IMR-90 (cell line): ENCODE measurements at regions not wholly inside any gene's neighbourhood (a gene's known extent, or its start where the extent isn't known, plus 50 kb on each side); places are given as distances from the start of the nearest gene placed in this dataset.

Experiments used
- ATAC-seq: fragments of 200-7000 bp; cut with Tn5 transposase; 2 replicates; pipeline ENCODE4 v1.9.1; 2020; ENCODE audit warnings: low read depth, mild to moderate bottlenecking, moderate library complexity
- BruUV-seq: library from RNA; stranded (reverse); fragments of 400-500 nt; replicated peaks from 2 replicates; lab custom pipeline; 2021; lab: Mats Ljungman, UMichigan
- CTCF ChIA-PET: fragments of 300-600 bp; formaldehyde crosslinking; extraction: SDS; loops from one replicate; lab custom pipeline; 2021; ENCODE audit warnings: antibody characterized with exemption; lab: Yijun Ruan, JAX
- POLR2A ChIA-PET: fragments of 300-600 bp; sonication (Branson Sonifier 250); formaldehyde crosslinking; loops from one replicate; lab custom pipeline; 2022; ENCODE audit warnings: antibody characterized with exemption; ENCODE audit not compliant: unreplicated experiment; lab: Charles Lee
- DNase-seq: peaks from one replicate; pipeline ENCODE4 v3.0.0; 2013
- H2AFZ ChIP-seq: replicated peaks from 2 replicates; pipeline ENCODE3; 2013; ENCODE audit warnings: low read length, mild to moderate bottlenecking; ENCODE audit not compliant: poor library complexity
- H2AK5ac ChIP-seq: 2 replicates; pipeline ENCODE4 v1.6.1; 2013; ENCODE audit warnings: low read depth, low read length, inconsistent platforms
- H2AK9ac ChIP-seq: replicated peaks from 2 replicates; pipeline ENCODE3; 2013; ENCODE audit warnings: mild to moderate bottlenecking, low read depth, low read length, moderate library complexity; ENCODE audit not compliant: poor library complexity
- H2BK120ac ChIP-seq: 2 replicates; pipeline ENCODE4 v1.6.1; 2013; ENCODE audit warnings: low read depth, low read length, inconsistent platforms
- H2BK15ac ChIP-seq: 3 replicates; pipeline ENCODE4 v1.6.1; 2013; ENCODE audit warnings: low read depth, low read length, inconsistent platforms
- H2BK20ac ChIP-seq: 2 replicates; pipeline ENCODE4 v1.6.1; 2013; ENCODE audit warnings: low read depth, mild to moderate bottlenecking, inconsistent platforms, low read length, moderate library complexity
- H2BK5ac ChIP-seq: 2 replicates; pipeline ENCODE4 v1.6.1; 2013; ENCODE audit warnings: mild to moderate bottlenecking, low read depth, low read length, inconsistent platforms; ENCODE audit not compliant: poor library complexity, severe bottlenecking
- H3K14ac ChIP-seq: replicated peaks from 2 replicates; pipeline ENCODE4 v1.6.1; 2013; ENCODE audit warnings: low read depth, low read length, inconsistent platforms
- H3K18ac ChIP-seq: 2 replicates; pipeline ENCODE4 v1.6.1; 2013; ENCODE audit warnings: low read depth, low read length, control low read depth
- H3K23ac ChIP-seq: 2 replicates; pipeline ENCODE4 v1.6.1; 2013; ENCODE audit warnings: low read depth, low read length, inconsistent platforms
- H3K27ac ChIP-seq: 2 replicates; pipeline ENCODE4 v1.5.1; 2013; ENCODE audit warnings: mild to moderate bottlenecking, control low read depth, low read length; ENCODE audit not compliant: insufficient read depth
- H3K27me3 ChIP-seq: 2 replicates; pipeline ENCODE4 v1.6.1; 2013; ENCODE audit warnings: low read length; ENCODE audit not compliant: control insufficient read depth, insufficient read depth
- H3K36me3 ChIP-seq: 2 replicates; pipeline ENCODE4 v1.6.1; 2013; ENCODE audit warnings: low read length, mixed read lengths; ENCODE audit not compliant: control insufficient read depth, insufficient read depth
- H3K4ac ChIP-seq: 2 replicates; pipeline ENCODE4 v1.6.1; 2013; ENCODE audit warnings: low read depth, low read length, inconsistent platforms
- H3K4me1 ChIP-seq: 2 replicates; pipeline ENCODE4 v1.6.1; 2013; ENCODE audit warnings: low read length, mixed read lengths; ENCODE audit not compliant: control insufficient read depth, insufficient read depth
- H3K4me2 ChIP-seq: 2 replicates; pipeline ENCODE4 v1.6.1; 2013; ENCODE audit warnings: low read depth, mild to moderate bottlenecking, control low read depth, low read length, moderate library complexity
- H3K4me3 ChIP-seq: 2 replicates; pipeline ENCODE4 v1.5.1; 2013; ENCODE audit warnings: low read depth, mild to moderate bottlenecking, control low read depth, low read length, moderate library complexity; ENCODE audit not compliant: insufficient read depth
- H3K56ac ChIP-seq: 2 replicates; pipeline ENCODE4 v1.6.1; 2013; ENCODE audit warnings: low read length, inconsistent platforms; ENCODE audit not compliant: insufficient read depth; ENCODE audit errors: extremely low read depth
- H3K79me1 ChIP-seq, 2 experiments: 2 replicates each; pipeline ENCODE4 v1.6.1; 2013; ENCODE audit warnings: low read length in 2 of 2, inconsistent platforms in 1 of 2, low read depth in 1 of 2
- H3K9ac ChIP-seq: 2 replicates; pipeline ENCODE4 v1.6.1; 2013; ENCODE audit warnings: low read depth, low read length, control low read depth
- H3K9me1 ChIP-seq: 2 replicates; pipeline ENCODE4 v1.6.1; 2013; ENCODE audit warnings: low read length, inconsistent platforms; ENCODE audit not compliant: insufficient read depth
- H3K9me3 ChIP-seq: 2 replicates; pipeline ENCODE4 v1.6.1; 2013; ENCODE audit warnings: low read length; ENCODE audit not compliant: control insufficient read depth, insufficient read depth
- H4K20me1 ChIP-seq: 2 replicates; pipeline ENCODE4 v1.6.1; 2013; ENCODE audit warnings: low read length, inconsistent platforms; ENCODE audit not compliant: insufficient read depth
- H4K5ac ChIP-seq: 2 replicates; pipeline ENCODE4 v1.6.1; 2013; ENCODE audit warnings: mild to moderate bottlenecking, low read depth, low read length, control low read depth
- H4K8ac ChIP-seq, 2 experiments: 2 replicates each; pipeline ENCODE4 v1.6.1; 2013; ENCODE audit warnings: low read depth in 2 of 2, low read length in 2 of 2, control low read depth in 1 of 2, inconsistent platforms in 1 of 2
- H4K91ac ChIP-seq: 2 replicates; pipeline ENCODE4 v1.6.1; 2013; ENCODE audit warnings: low read depth, low read length, inconsistent platforms; ENCODE audit not compliant: insufficient read depth
- BHLHE40 ChIP-seq: fragments of 150-350 bp; IDR thresholded peaks from 2 replicates; pipeline ENCODE4 v1.6.1; 2016; ENCODE audit warnings: mild to moderate bottlenecking, low read depth, low read length
- CEBPB ChIP-seq: IDR thresholded peaks from 2 replicates; pipeline ENCODE4 v1.6.1; 2012; ENCODE audit warnings: low read depth, low read length, improper control_type of control experiment
- CHD1 ChIP-seq: IDR thresholded peaks from 2 replicates; pipeline ENCODE4 v1.6.1; 2012; ENCODE audit warnings: low read depth, low read length, improper control_type of control experiment
- FOS ChIP-seq: fragments of 150-350 bp; IDR thresholded peaks from 2 replicates; pipeline ENCODE4 v1.6.1; 2016; ENCODE audit warnings: low read depth, low read length
- MAFK ChIP-seq: IDR thresholded peaks from 2 replicates; pipeline ENCODE4 v1.6.1; 2012; ENCODE audit warnings: low read depth, low read length, improper control_type of control experiment
- MAZ ChIP-seq: IDR thresholded peaks from 2 replicates; pipeline ENCODE4 v1.6.1; 2012; ENCODE audit warnings: low read depth, mild to moderate bottlenecking, low read length, improper control_type of control experiment, moderate library complexity, borderline replicate concordance
- NFE2L2 ChIP-seq: fragments of 150-350 bp; IDR thresholded peaks from 2 replicates; pipeline ENCODE4 v1.6.1; 2016; ENCODE audit warnings: low read depth, mild to moderate bottlenecking, low read length
- POLR2A ChIP-seq: IDR thresholded peaks from 2 replicates; pipeline ENCODE4 v1.6.1; 2012; ENCODE audit warnings: mild to moderate bottlenecking, low read depth, low read length
- RCOR1 ChIP-seq: IDR thresholded peaks from 2 replicates; pipeline ENCODE4 v1.6.1; 2012; ENCODE audit warnings: mild to moderate bottlenecking, low read length, improper control_type of control experiment; ENCODE audit not compliant: insufficient replicate concordance
- RFX5 ChIP-seq: IDR thresholded peaks from 2 replicates; pipeline ENCODE4 v1.8.0; 2012; ENCODE audit warnings: low read depth, mild to moderate bottlenecking, low read length, moderate library complexity
- SMC3 ChIP-seq: fragments of 150-350 bp; IDR thresholded peaks from 2 replicates; pipeline ENCODE4 v1.6.1; 2016; ENCODE audit warnings: low read depth, mild to moderate bottlenecking, antibody characterized with exemption, low read length, moderate library complexity
- dilution Hi-C: fragments of 300-500 bp; cut with HindIII; formaldehyde crosslinking; loops from one replicate; pipeline ENCODE4 v1.14.3; 2018; ENCODE audit warnings: low sequenced_read_pairs; ENCODE audit not compliant: unreplicated experiment
- in situ Hi-C: fragments of 300-500 bp; cut with MboI; formaldehyde crosslinking; loops from 3 replicates; pipeline ENCODE4 v1.14.3; 2019; ENCODE audit warnings: low sequenced_read_pairs, inconsistent platforms, mixed read lengths
- intact Hi-C: fragments of 100-400 bp; cut with micrococcal nuclease; formaldehyde crosslinking; loops from 2 replicates; pipeline ENCODE4 v1.10.0; 2022
- TF ChIP-seq, protein P1 (sequence below): fragments of 150-350 bp; IDR thresholded peaks from 2 replicates; pipeline ENCODE4 v1.6.1; 2017; ENCODE audit warnings: mild to moderate bottlenecking, antibody characterized with exemption, low read length, low read depth
- TF ChIP-seq, protein P2 (sequence below): conservative IDR thresholded peaks from 2 replicates; pipeline ENCODE4 v1.5.1; 2012; ENCODE audit warnings: mild to moderate bottlenecking, low read depth, low read length, improper control_type of control experiment

DNA sequence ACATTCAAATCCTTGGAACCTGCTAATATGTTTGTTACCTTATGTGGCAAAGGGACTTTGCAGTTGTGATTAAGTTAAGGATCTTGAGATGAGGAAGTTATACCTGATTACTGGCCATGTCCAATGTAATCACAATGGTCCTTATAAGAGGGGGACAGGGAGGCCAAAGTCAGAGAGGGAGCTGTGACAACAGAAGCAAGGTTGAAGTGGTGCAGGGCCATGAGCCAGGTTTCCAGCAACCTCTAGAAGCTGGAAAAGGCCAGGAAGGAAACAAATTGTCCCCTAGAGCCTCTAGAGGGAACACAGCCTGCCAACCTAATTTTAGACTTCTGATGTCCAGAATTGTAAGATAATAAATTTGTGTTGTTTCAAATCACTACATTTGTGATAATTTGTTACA is 334.7 kb upstream of the DACH1 start:
- in situ Hi-C loops (no loop called here), dilution Hi-C loops (no loop called here), intact Hi-C loops (no loop called here)
- Histone ChIP-seq H3K14ac (no peak overlapping the region), H2AK5ac (no peak overlapping the region), H4K5ac (no peak overlapping the region), H3K9me3 (0 out of 2 replicates have a peak, but pooled peaks cover 4% of the 10 kb centered on the region), H3K9ac (no peak overlapping the region), H2BK20ac (no peak overlapping the region), H3K79me1 (no peaks in the 10 kb centered on the region), H3K4me1 (no peaks in the 10 kb centered on the region), H4K20me1 (no peaks in the 10 kb centered on the region), H3K4ac (no peak overlapping the region), H3K56ac (no peak overlapping the region), H3K4me3 (no peak overlapping the region), H2AK9ac (no peak overlapping the region), H4K91ac (no peak overlapping the region), H4K8ac (no peak overlapping the region), H3K27me3 (no peaks in the 10 kb centered on the region), H2BK15ac (no peak overlapping the region), H2BK5ac (no peak overlapping the region), H3K9me1 (no peaks in the 10 kb centered on the region), H3K23ac (no peak overlapping the region), H3K18ac (no peak overlapping the region), H2AFZ (no peak overlapping the region), H2BK120ac (no peak overlapping the region), H3K4me2 (no peak overlapping the region), H3K36me3 (no peaks in the 10 kb centered on the region), H3K27ac (no peak overlapping the region)
- no peak for TF ChIP-seq CEBPB
- no peak for TF ChIP-seq SMC3
- TF ChIP-seq, protein P1, sequence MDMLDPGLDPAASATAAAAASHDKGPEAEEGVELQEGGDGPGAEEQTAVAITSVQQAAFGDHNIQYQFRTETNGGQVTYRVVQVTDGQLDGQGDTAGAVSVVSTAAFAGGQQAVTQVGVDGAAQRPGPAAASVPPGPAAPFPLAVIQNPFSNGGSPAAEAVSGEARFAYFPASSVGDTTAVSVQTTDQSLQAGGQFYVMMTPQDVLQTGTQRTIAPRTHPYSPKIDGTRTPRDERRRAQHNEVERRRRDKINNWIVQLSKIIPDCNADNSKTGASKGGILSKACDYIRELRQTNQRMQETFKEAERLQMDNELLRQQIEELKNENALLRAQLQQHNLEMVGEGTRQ: no peak
- TF ChIP-seq BHLHE40: no peak
- TF ChIP-seq, protein P2, sequence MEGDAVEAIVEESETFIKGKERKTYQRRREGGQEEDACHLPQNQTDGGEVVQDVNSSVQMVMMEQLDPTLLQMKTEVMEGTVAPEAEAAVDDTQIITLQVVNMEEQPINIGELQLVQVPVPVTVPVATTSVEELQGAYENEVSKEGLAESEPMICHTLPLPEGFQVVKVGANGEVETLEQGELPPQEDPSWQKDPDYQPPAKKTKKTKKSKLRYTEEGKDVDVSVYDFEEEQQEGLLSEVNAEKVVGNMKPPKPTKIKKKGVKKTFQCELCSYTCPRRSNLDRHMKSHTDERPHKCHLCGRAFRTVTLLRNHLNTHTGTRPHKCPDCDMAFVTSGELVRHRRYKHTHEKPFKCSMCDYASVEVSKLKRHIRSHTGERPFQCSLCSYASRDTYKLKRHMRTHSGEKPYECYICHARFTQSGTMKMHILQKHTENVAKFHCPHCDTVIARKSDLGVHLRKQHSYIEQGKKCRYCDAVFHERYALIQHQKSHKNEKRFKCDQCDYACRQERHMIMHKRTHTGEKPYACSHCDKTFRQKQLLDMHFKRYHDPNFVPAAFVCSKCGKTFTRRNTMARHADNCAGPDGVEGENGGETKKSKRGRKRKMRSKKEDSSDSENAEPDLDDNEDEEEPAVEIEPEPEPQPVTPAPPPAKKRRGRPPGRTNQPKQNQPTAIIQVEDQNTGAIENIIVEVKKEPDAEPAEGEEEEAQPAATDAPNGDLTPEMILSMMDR: no peak
- TF ChIP-seq FOS: no peak
- no peak for TF ChIP-seq MAZ
- no peak for TF ChIP-seq NFE2L2
- TF ChIP-seq MAFK: no peak
- TF ChIP-seq CHD1: no peak
- TF ChIP-seq POLR2A: no peak
- no peak for TF ChIP-seq RFX5
- no peak for TF ChIP-seq RCOR1
- POLR2A ChIA-PET: no interaction called here
- BruUV-seq: no TSS peak
- CTCF ChIA-PET: no interaction called here
- DNase-seq (no peak), ATAC-seq (no peak)
